GM19239 (cell line): ENCODE measurements at regions not wholly inside any gene's neighbourhood (a gene's known extent, or its start where the extent isn't known, plus 50 kb on each side); places are given as distances from the start of the nearest gene placed in this dataset.

ENCODE experiments used
- DNase-seq: peaks from one replicate; pipeline ENCODE4 v3.0.0; 2011; ENCODE audit warnings: low spot score; ENCODE audit not compliant: insufficient read length
- FAIRE-seq: peaks from 2 replicates; lab custom pipeline; 2011; peaks lifted over from hg19 to GRCh38; lab: Jason Lieb, UNC

DNA sequence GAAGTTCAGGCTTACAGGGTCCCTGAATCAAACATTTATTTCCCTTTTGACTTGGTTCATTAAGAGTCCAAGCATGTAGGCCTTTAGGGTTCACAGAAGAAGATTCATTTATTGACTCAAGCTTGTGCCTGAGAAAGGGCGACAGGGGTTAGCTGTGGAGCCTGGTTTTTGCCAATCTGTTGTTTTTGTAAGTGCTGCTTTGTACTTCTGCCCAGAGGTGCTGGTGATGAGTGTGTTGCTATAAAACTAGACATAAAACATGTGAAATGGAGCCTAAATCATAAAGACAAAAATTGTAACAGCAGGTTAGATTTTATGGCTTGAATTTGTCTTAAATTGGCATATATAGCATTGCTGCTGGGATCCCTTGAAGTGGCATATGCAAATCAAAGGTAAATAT lies 308.3 kb upstream of the UBE2E2 start:
- no peak for DNase-seq
- FAIRE-seq = no peak

- FAIRE-seq = no peak
Observed at GRCh38 chr3:22895671-22896070, 307.5 kb upstream of the UBE2E2 start.

DNA sequence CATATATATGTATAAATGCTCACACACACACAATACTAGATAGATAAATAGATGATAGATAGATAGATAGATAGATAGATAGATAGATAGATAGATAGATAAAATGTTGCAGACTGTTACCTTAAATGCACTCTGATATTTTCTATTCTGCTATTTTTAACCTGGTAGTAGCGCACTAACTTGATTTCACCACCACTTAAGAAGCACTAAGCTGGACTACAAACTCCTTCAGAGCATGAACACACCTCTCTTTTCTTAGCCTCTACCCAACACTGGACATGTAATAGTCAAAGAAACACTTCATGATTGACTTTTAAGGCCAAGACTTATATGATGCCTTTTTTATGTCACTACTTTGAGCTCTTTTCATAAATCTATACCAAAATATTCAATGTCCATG lies 304.6 kb upstream of the UBE2E2 start:
- no peak for DNase-seq
- no peak for FAIRE-seq

More at GRCh38 chr3:22895671-22896070, 307.5 kb upstream of the UBE2E2 start:
- no peak for DNase-seq

DNA sequence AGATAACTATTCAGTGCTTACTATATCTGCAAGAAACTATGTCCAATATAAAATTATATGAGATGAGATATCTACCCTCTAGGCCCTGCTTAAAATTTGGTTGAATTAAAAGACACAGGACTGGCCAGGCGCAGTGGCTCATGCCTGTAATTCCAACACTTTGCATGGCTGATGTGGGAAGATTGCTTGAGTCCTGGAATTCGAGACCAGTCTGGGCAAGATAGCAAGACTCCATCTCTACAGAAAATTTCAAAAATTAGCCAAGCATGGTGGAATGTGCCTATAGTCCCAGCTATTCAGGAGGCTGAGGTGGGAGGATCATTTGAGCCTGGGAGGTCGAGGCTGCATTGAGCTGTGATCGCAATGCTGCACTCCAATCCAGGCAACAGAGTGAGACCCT lies 303.7 kb upstream of the UBE2E2 start:
- no peak for DNase-seq
- FAIRE-seq = no peak

DNA sequence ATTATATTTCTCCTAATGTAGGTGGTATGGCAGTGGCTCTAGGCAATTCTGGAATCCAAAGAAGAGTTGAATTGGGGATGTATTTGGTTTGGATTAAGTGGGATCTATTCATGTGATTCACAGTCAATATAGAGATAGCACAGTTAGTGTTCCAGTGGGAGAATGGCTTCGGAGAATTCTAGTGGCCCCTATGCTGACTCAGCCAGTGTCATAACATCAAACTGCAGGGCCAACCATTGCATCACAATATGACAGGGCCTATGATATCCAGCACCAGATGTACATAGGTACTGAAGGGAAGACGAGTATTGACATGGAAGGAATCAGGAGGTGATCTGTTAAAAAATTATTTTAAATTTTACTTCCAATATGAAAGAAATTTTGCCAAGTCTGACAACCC lies 302.8 kb upstream of the UBE2E2 start:
- DNase-seq = no peak
- FAIRE-seq = no peak

DNA sequence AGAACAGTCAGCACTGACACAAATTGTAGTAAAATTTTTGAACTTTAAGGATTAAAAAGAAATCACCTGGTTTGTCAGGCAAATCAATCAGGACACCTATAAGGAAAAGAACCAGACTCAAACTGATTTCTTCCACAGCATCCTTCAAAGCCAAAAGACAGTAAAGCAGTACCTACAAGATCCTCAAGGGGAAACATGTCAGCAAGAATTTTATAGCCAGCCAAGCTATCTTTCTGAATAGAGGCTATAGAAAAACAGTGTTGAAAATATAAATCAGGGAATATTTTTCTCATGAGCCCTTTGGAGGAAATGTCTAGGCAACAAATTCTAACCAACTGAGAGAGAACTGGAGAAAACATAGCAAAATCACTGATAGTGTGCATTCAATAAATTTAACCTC lies 301.4 kb upstream of the UBE2E2 start:
- DNase-seq (no peak), FAIRE-seq (peak; percentile 4)

DNA sequence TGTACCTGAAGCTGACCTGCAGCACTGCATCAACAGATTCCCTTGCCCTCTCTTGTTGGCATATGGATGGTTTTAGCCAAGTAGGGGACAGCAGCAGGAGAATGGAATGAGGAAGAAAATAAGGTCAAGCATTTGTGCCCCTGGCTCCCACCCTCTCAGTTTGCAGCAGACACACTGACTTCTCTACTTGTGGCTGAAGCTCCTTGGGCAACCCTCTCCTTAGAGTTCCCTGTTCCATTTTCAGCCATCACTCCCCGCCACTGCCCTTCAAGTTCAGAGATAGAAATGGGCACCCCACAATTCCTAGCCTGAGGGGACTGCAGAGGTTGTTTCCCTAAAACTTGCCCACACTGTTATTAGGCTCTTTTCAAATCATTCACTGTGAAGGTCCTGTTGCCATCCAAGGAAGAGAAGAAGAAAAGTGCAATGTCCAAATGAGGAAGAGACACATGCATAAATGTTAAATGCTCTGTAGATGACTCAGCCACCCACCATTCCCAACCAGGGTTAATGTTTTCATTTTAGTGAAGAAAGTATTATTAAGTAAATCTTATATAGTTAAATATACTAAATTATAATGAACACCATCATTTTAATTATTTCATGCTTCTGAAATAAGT lies 295.9 kb upstream of the UBE2E2 start:
- DNase-seq (no peak), FAIRE-seq (no peak)

DNA sequence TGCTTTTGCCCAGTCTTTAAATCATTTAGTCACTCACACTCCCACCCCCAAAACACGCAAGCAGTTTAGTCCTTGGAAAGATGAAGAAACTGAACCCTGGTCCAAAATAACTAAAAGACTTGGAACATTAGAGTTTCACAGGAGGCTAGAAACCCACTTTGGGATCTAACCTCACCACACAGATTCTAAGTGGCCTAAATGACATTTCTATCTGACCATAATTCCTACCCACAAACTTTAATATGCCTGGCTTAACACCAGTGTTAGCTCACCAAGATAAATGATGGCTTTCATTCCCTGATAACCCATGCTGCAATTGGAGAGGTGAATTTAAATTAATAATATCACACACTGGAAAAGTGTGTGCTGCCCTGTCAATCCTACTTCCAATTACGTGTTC lies 295.3 kb upstream of the UBE2E2 start:
- no peak for FAIRE-seq
- DNase-seq = no peak

- DNase-seq (no peak), FAIRE-seq (no peak)
Observed at GRCh38 chr3:22908989-22909507, 294.1 kb upstream of the UBE2E2 start.

GRCh38 chr3:22916933-22917332 lies 286.2 kb upstream of the UBE2E2 start:
- FAIRE-seq (no peak), DNase-seq (no peak)

- no peak for DNase-seq
- FAIRE-seq = no peak
Observed at GRCh38 chr3:22920006-22920405, 283.1 kb upstream of the UBE2E2 start.

DNA sequence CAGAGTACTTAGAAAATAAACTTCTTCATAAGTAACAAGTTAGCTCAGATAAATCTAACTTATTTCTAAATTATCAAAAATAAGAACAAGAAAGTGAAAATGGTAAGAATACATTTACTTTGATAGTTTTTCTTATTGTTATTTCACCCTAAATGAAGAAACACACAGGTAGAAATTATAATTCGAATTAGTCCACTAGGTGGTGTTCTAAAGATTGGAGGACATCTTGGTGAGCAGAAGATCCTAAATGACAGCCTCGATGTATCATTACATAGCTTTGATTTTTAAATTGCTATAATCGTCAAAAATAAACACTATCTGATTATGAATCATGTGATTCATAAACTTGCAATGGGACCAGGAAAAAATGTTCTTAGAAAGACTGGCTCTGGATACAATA lies 280.8 kb upstream of the UBE2E2 start:
- FAIRE-seq = peak; percentile 79
- no peak for DNase-seq

DNA sequence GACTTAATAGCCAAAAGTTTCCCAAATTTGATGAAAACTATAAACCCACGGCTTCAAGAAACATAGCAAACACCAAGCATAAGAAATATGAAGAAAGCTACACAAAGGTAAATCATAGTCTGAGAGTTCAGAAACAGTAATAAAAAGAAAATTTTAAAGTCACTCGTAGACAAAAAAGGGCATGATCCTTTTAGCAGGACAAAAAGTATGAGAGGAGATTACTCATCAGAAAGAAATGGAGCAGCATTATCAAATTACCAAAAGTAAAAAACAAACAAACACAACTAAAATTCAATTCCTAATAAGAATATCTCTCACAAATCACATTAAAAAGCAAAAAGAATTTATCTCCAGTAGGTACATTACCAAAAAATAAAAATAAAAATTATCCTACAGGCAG lies 279.4 kb upstream of the UBE2E2 start:
- FAIRE-seq (no peak), DNase-seq (no peak)

DNA sequence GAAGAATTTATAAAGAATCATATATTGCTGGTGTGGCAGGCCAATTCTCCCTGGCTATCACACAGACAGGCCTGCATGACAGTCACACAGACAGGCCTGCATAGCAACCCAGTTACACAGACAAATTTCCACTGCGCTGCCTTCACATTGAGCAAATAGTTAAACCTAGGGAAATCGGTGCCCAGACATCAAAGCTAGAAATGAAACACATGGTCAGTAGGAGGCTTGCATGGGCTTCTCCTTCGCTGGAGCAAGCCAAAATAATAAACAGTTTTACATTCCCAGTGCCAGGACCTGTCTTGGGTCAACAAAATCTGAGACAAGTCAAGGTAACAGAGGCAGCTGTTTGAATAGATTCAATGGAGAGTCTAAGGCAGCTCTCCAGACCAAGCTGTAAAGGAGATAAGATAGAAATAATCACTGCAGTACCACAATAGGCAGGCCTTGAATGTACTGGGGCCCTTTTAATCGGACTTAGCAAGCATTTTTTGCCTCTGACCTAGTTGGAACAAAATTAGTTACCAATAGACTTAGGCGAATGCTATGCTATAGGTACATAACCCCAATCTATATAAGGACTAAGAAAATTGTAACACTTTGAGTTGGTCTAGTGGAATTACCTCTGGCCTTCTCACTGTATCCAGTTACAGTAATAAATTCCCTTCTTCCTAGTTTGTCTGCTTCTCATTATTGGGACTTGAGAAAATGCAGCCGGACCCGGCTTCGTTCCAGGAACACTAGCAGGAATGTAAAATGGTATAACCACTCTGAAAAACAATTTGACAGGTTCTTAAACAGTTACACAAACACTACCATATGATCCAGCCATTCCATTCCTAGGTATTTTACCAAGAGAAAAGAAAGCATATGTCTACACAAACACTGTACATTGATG lies 274.7 kb upstream of the UBE2E2 start:
- no peak for FAIRE-seq
- no peak for DNase-seq

GRCh38 chr3:22933051-22933840 lies 269.9 kb upstream of the UBE2E2 start:
- FAIRE-seq (no peak), DNase-seq (no peak)

- DNase-seq (no peak), FAIRE-seq (no peak)
Observed at GRCh38 chr3:22933841-22934116, 269.3 kb upstream of the UBE2E2 start.

GRCh38 chr3:22935040-22935439 lies 268.1 kb upstream of the UBE2E2 start:
- no peak for DNase-seq

GRCh38 chr3:22937536-22937935 lies 265.6 kb upstream of the UBE2E2 start:
- FAIRE-seq = no peak
- no peak for DNase-seq

More at GRCh38 chr3:22935040-22935439, 268.1 kb upstream of the UBE2E2 start:
- no peak for FAIRE-seq

GRCh38 chr3:22938739-22939138 lies 264.4 kb upstream of the UBE2E2 start:
- no peak for FAIRE-seq
- no peak for DNase-seq

DNA sequence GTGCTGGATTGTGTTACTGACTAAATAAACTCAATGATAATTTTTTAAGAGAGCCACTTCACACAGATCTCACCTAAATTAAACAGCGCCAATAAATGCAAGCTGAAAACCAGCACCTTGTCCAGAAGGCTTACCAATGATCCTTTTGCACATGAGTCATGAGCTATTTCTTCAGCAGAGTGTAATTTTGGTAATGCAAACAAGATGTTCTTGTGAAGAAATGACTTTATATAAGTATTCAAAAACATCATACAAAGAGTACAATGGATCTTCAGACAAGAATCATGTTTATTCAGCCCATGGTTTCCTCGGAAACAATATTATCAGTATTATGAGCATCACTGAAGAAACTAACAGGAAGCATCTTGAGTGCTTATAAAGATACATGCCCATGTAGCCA lies 263.8 kb upstream of the UBE2E2 start:
- no peak for FAIRE-seq

GRCh38 chr3:22940285-22940684 lies 262.8 kb upstream of the UBE2E2 start:
- no peak for DNase-seq
- no peak for FAIRE-seq

More for the DNA sequence above, 263.8 kb upstream of the UBE2E2 start:
- DNase-seq = no peak
